Stromal cell of bone marrow (primary cell): ENCODE measurements at regions not wholly inside any gene's neighbourhood (a gene's known extent, or its start where the extent isn't known, plus 50 kb on each side); places are given as distances from the start of the nearest gene placed in this dataset.
"Not testable (repeated sequence)": the region's sequence is repeated elsewhere in the genome, so short reads cannot be mapped to it uniquely, and the experiment has no call there.

Source experiments
- DNase-seq: peaks from one replicate; pipeline ENCODE4 v3.0.0-alpha.2; 2012; ENCODE audit warnings: low read depth

GRCh38 chr2:131639001-131639620 is 111.4 kb downstream of the CCDC74A start:
- DNase-seq: not testable (repeated sequence)

DNA sequence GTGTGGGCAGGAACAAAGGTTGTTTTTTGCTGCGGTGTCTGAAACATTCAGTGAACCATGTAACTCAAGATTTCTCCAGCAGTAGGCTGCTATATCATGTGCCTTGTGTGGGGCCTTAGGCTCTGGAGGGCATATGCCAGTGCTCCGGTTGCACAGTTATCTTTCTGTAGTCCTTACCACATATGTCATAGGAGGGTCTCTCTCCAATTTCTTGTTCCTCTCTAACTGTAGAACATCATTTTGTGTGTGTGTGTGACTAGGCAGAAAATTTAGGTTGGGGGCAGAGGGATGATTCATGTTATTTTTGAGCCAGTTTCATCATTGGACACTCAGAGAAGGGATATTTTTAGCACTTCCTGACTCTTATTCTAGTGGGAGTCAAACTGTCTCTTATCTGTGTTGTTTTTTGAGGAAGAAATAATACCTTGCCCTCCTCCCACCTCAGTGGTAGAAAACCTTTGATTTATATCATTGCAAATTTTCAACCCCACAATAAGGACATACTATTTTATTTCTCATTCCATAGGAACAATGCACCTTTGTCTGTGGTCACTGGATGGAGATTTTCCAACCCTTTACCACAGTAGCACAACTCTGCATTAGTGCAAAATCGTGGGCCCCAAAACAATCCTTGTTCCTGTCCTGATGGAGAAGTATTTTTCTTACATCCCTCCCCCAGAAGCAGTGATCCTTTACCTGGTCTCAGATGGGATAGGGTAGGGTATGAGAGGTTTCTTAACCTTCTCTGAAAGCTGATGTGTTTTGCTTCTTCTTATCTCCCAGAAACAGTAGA is 113.9 kb downstream of the CCDC74A start:
- DNase-seq: peak; percentile 21

GRCh38 chr2:131643180-131643579 is 115.5 kb downstream of the CCDC74A start:
- not testable (repeated sequence) for DNase-seq

GRCh38 chr2:131645177-131645765 is 117.6 kb downstream of the CCDC74A start:
- DNase-seq: no peak

- not testable (repeated sequence) for DNase-seq
Observed at GRCh38 chr2:131646220-131646619, 118.5 kb downstream of the CCDC74A start.

DNA sequence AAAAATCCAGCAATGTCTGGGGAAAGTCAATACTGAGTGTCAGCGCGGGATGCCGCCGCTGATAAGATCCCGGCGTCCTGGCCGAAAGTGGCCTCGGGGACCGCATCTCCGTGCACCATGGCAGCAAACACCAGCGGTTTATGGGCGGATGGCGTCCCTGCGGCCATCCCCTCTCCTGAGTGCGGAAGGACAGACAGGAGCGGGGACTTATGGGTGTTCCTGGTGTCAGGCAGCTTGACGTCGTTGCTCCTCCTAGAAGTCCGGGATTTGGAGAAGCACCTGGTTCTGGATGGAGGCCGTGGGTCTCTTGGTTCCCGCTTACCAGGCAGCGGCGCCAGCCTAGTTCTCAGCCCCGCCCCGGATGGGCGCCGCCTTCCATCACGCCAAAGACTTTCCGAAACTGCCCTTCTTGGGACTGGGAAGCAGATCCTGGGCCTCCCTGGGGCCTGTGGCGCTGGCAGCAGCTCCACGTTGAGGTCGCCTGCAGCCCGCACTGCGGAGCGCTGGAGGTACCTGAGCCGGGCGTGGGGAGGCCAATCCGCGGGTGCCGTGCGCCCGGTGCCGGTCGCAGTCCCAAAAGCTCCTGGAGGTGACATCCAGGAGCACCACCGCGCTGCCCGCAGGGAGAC is 119.1 kb downstream of the CCDC74A start:
- DNase-seq: no peak

DNA sequence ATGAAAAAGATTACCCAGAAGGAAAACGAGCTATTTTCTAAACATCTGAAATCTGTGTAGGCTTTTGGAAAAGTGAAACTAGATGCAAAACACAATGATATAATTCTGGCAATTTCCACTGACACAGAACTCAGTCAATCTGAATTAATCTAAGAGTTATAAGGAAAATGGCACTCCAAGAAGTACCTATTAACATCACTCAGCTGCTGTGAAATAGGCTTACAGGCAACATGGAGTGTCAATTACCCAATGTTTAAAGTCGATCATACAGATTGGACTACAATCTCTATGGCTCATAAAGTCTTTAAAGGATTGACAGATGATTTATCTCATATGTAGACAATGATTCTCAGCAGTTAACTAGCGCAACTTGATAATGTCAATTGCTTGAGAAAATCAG is 120.9 kb downstream of the CCDC74A start:
- DNase-seq: not testable (repeated sequence)

- not testable (repeated sequence) for DNase-seq
Observed at GRCh38 chr2:131652246-131652645, 124.6 kb downstream of the CCDC74A start.

DNA sequence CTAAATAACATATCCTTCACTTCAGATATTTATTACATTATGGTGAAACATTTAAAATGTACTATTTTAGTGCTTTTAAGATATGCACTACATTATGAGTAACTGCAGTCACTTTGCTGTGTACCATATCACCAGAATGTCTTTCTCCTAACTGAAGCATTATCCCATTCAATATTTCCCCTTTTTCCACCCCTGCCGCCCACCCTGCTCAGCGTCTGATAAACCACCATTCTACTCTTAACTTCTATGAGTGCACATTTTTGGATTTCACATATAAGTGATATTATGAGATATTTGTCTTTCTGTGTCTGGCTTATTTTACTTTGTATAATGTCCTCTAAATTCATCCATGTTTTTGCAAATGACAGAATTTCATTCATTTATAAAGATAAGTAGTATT is 126.4 kb downstream of the CCDC74A start:
- not testable (repeated sequence) for DNase-seq

GRCh38 chr2:131656816-131657633 is 129.3 kb downstream of the CCDC74A start:
- no peak for DNase-seq

- DNase-seq: no peak
Observed at GRCh38 chr2:131657895-131658768, 130.4 kb downstream of the CCDC74A start.

- DNase-seq: no peak
Observed at GRCh38 chr2:131658769-131659131, 131.1 kb downstream of the CCDC74A start.

DNA sequence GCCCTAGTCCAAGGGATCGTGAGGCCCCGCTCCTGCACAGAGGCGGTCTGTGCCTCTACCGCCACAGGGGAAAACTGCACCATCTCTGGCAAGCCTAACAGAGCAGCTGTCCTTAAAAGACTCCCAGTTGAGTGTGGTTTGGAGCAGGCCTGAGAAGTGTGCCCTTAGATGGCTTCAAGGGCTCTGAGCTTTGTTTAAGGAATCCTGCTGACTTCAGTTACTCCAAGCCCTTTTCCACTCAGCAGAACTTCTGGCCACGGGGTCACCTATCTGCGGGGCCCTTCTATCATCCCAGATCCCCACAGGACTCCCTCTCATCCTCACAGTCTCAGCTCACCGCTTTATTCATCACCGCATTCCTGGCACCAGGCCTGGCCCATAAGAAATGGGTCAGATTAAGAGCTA is 131.5 kb downstream of the CCDC74A start:
- no peak for DNase-seq

GRCh38 chr2:131661101-131661782 is 133.6 kb downstream of the CCDC74A start:
- not testable (repeated sequence) for DNase-seq

DNA sequence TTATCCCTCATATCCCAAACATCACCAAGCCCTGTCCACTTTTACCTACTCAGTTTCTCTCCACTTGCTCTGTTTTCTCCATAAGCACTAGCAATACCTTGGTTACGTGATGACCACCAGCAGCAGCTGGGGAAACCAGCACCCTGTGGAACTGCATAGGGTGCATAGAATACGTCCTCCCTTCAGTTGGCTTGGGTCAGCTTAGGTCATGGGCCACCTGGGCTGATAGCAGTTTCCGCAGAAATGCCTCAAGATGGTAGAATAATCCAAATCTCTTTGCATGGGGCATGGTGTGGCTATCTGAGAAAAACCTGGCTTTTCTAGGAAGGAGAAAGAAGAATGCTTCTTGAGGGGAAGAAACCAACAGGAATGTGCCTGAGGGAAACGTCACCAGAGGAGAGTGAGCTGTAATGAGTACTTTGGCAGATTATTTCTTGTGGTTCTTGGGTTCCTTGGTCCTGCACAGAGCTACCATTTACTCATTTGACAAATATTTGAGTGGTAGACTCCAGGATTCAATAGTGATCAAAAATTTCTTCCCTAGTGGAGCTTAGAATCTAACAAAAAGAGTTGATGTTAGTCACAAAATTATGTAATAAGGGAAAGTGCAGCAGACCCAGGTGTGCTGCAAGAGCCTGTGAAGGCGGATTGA is 134.3 kb downstream of the CCDC74A start:
- not testable (repeated sequence) for DNase-seq

- DNase-seq: not testable (repeated sequence)
Observed at GRCh38 chr2:131663501-131663900, 135.8 kb downstream of the CCDC74A start.

- DNase-seq: not testable (repeated sequence)
Observed at GRCh38 chr2:131665716-131666115, 138.0 kb downstream of the CCDC74A start.

DNA sequence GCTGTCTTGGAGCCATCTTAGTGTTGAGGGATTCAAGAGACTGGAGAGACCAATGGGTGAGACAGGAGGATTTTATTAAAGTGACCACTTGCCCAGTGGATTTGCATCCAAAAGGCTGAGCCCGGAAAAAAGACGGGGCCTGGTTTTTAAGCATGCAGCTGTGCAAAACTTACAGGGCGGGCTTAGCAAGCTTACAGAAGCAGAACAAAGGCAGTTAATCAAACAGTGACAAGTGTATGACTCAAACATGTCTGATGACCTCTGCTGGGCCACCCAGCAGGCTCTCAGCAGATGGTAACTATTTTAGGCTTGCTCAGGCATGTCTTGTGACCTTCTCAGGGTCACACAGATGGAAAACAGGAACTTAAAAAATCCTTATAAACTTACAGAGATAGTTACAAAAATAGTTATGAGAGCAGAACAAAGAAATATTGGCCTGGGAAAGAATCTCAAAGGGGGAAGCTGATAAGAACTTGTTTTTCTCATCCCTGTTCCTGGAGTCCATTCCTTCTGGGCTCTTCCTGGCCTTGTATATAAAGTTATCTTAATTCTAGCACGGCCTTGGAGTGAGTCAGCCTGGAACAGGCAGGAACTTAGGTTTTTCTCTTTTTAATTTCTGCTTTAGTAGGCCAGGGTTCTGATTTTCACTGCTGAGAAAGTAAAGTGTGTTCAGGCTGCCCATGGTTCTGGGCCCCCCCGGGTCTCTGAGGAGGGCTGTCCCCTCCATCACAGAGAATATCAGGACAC is 141.3 kb downstream of the CCDC74A start:
- DNase-seq: peak; percentile 45
